ENCODE measurements at regions not wholly inside any gene's neighbourhood (a gene's known extent, or its start where the extent isn't known, plus 50 kb on each side); places are given as distances from the start of the nearest gene placed in this dataset.

GRCh38 chr15:38724827-38725226, 160.2 kb upstream of the RASGRP1 start:
- DNase-seq (ENCODE audit: low read depth): no peak
- TF ChIP-seq CTCF (IDR thresholded peaks at IDR 0.05; ENCODE audit: insufficient read depth, low read depth, low read length, missing control alignments): no peak
- no peak overlapping the region for H3K4me3 ChIP-seq (ENCODE audit: low read depth, low read length)

- TF ChIP-seq CTCF (IDR thresholded peaks at IDR 0.05; ENCODE audit: insufficient read depth, low read depth, low read length, missing control alignments): no peak
- no peak overlapping the region for H3K4me3 ChIP-seq (ENCODE audit: low read depth, low read length)
- no peak for DNase-seq (ENCODE audit: low read depth)
These were observed 161.6 kb upstream of the RASGRP1 start for GRCh38 chr15:38726187-38726586.

- no peak for DNase-seq (ENCODE audit: low read depth)
- H3K4me3 ChIP-seq (ENCODE audit: low read depth, low read length): no peak overlapping the region
- TF ChIP-seq CTCF (IDR thresholded peaks at IDR 0.05; ENCODE audit: insufficient read depth, low read depth, low read length, missing control alignments): no peak
These were observed 168.7 kb upstream of the RASGRP1 start for GRCh38 chr15:38733331-38733730.

GRCh38 chr15:38740206-38740605, 175.6 kb upstream of the RASGRP1 start:
- H3K4me3 ChIP-seq (ENCODE audit: low read depth, low read length): no peak overlapping the region
- DNase-seq (ENCODE audit: low read depth): no peak
- no peak for TF ChIP-seq CTCF (IDR thresholded peaks at IDR 0.05; ENCODE audit: insufficient read depth, low read depth, low read length, missing control alignments)

- no peak for TF ChIP-seq CTCF (IDR thresholded peaks at IDR 0.05; ENCODE audit: insufficient read depth, low read depth, low read length, missing control alignments)
- no peak for DNase-seq (ENCODE audit: low read depth)
- no peak overlapping the region for H3K4me3 ChIP-seq (ENCODE audit: low read depth, low read length)
These were observed 178.5 kb upstream of the RASGRP1 start for GRCh38 chr15:38743147-38743546.

- DNase-seq (ENCODE audit: low read depth): no peak
- no peak overlapping the region for H3K4me3 ChIP-seq (ENCODE audit: low read depth, low read length)
- TF ChIP-seq CTCF (IDR thresholded peaks at IDR 0.05; ENCODE audit: insufficient read depth, low read depth, low read length, missing control alignments): no peak
These were observed 180.5 kb upstream of the RASGRP1 start for GRCh38 chr15:38745126-38745525.

GRCh38 chr15:38745626-38746025, 181.0 kb upstream of the RASGRP1 start:
- DNase-seq (ENCODE audit: low read depth): no peak
- no peak for TF ChIP-seq CTCF (IDR thresholded peaks at IDR 0.05; ENCODE audit: insufficient read depth, low read depth, low read length, missing control alignments)
- no peak overlapping the region for H3K4me3 ChIP-seq (ENCODE audit: low read depth, low read length)

All from GM12865 (cell line).